HG02759 (cell line): ENCODE measurements at regions not wholly inside any gene's neighbourhood (a gene's known extent, or its start where the extent isn't known, plus 50 kb on each side); places are given as distances from the start of the nearest gene placed in this dataset.

Source experiments
- ATAC-seq: cut with Tn5 transposase; IDR thresholded peaks from one replicate; pipeline ENCODE4 v1.9.1; 2021; ENCODE audit warnings: mild to moderate bottlenecking, moderate library complexity; ENCODE audit not compliant: unreplicated experiment

DNA sequence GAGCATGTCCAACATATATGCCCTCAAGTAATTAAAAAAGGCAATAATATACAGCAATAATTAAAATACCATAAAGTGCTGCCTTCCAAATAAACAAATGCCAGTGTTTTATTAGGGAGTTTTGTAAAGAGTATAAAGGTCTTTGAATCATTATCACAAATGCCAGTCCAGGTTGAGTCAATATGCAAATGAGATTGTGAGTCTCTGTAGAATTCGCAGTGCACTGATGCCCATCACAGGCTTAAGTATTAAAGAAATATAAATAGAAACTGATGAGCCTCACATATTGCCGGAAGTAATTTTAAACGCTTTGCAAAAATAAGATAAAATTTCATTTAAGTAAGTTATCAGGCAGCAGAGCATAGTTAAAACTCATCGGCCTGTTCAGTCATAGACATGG, 205.0 kb upstream of the TECRL start:
- no peak for ATAC-seq

DNA sequence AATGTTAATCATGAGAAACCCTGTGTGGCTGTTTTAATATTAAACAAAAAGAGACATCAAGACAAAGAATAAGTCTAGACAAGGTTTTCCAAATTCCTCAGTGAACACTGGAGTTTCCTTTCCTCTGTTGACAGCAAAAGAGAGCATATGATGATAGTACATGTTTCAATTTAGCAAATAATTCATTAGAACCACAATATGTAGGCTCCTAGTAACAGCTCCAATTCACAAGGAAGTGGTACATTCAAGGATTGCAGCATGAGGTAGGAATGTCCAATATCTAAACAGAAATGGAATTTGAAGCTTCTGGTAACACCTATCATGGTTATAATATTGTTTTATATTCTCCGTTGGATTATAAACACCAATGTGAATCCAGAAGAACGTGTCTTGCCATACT, 203.8 kb upstream of the TECRL start:
- no peak for ATAC-seq

DNA sequence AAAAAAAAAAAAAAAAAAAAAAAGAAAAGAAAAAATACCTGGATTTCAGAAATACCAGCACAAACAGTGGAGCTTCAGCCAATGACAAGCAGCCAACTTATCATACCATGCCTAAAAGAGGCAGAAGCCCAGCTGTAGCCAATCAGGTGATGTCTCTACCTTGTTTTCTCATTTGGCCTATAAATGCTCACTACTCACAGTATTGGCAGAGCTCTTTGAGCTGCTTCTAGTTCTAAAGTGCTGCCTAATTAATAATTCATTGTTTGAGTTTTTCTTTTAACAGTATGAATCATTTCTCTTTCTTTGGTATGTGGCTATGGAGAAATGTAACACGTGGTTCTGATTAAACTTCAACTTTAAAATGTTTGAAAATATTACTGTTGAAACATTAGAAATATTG, 188.8 kb upstream of the TECRL start:
- ATAC-seq, result no peak

DNA sequence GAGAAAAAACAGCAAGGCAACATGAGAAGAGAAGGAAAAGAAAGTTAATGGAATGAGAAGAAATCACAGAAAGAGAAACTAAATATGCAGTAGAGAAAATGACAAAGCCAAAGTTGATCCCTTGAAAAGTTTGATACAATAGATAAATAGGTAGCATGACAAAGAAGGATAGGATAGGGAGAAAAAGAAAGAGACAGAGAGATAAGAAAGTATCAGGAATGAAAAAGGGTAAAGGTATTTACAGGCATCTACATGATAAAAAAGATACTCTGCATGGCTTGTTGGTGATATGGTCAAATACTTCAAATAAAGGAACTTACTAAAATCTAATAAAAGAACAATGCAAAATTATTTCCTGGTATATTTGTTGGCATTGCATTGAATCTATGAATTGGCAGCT, 185.5 kb upstream of the TECRL start:
- ATAC-seq, result no peak

DNA sequence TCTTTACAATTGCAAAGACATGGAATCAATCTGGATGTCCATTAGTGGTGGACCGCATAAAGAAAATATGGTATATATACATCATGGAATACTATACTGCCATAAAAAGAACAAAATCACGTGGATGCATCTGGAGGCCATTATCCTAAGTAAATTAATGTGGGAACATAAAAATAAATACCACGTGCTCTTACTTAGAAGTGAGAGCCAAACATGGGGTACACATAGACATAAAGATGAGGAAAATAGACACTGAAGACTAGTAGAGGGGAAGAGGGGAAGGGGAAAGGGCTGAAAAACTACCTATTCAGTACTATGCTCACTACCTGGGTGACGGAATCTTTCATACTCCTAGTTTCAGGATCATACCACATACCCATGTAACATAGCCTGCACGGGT, 179.3 kb upstream of the TECRL start:
- no peak for ATAC-seq

DNA sequence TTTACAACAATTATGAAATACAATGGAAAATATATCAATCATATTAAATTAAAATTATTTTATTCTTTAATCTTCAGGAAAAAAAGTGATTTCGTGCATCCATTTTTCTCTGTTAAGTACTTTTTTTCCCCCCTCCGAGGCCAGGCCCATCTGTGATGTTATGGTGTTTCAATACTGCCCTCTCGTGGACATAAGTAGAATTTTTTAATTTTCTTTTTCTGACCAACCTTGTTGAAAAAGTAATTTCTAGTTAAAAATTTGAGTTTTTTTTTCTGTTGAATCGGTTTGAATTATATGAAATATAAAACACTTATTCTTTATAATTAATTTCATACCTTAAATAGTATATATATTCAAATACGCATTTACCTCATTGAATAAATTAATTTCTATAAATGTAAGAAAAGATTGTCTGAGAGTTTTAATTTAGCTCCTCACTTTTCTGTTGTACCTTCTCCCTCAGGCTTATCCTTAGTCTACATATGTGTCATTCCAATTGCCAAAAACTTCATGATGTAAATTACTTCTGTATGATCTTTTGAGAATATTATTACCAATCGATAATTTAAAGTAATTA, 175.8 kb upstream of the TECRL start:
- peak; percentile 47 for ATAC-seq

DNA sequence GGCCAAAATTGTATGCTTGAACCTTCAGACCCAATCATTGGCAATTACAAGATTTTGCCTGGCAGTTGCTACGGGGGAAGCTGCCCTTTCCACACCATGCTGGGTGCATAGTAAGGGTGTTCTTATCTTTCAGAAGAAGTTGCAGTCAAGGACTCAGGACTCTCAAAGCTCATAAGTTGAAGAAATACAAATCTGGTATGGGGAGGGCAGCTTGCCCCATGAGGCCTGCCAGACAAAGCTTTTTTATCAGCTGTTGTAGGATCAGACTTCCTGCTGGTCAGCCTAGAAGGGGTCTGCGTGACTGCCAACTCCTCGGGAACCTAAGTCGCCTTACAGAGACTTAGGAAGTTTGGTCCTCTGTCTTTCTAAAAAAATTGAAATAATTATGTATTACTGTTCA, 174.9 kb upstream of the TECRL start:
- ATAC-seq, result no peak

DNA sequence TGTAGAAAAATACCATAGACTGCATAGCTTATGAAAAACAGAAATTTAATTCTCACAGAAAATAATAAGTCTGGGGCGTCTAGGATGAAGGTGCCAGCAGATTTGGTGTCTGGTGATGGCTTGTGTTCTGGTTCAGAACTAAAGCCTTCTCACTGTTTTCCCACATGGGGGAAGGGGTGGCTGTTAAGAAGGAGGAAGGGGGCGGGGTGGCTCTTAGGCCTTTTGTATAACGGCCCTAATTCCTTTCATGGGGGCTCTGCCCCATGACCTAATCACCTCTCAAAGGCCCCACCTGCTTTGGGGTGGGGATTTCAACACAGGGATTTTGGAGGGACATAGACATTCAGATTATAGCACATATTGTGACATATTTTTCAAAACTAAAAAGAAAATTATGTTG, 173.2 kb upstream of the TECRL start:
- no peak for ATAC-seq

DNA sequence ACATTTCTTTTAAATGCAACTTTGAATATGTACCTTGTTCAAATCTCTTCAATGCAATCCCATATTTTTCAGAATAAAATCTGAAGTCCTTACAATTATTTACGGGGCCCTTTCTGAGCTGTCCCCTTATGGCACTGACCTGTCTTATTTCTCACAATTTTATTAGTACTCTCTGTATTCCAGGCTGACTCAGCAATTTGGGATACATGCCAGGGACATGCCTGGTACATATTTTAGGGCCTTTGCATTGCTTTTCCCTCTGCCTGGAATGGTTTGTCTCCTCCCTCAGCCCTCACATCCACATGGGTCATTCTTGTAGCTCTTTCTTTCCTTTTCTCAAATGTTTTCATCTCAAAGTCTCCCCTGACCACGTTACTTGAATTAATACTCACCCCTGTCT, 172.2 kb upstream of the TECRL start:
- no peak for ATAC-seq

DNA sequence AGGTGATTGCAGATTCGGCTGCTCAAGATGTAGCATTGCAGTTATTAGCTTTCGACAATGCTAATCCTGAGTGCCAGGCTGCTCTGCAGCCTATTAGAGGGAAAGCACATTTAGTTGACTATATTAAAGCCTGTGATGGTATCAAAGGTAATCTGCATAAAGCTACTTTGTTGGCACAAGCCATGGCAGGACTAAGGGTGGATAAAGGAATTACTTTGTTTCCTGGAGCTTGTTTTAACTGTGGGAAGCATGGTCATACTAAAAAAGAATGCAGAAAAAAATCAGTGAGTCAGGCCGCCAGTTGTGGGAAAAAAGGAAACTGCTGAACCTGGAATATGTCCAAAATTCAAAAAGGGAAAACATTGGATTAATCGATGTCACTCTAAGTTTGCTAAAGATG, 154.9 kb upstream of the TECRL start:
- ATAC-seq, result no peak

DNA sequence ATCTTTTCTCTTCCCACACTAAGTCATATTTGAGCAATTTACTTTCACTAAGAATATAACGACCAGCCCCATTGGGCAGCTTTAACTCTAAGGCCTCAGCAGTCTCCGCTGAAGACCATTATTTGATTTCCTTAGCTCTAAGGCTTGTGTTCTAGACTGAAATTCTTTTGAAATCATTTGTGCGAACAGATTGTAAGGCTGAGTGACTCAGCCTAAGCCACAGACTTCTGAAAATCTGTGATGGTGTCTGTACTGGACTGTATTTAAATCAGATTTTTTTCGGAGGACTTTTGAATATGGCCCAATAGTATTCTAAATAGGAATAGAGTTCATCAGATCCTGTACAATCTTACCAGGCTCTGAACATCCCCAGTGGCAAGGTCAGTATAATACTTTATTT, 150.3 kb upstream of the TECRL start:
- no peak for ATAC-seq

DNA sequence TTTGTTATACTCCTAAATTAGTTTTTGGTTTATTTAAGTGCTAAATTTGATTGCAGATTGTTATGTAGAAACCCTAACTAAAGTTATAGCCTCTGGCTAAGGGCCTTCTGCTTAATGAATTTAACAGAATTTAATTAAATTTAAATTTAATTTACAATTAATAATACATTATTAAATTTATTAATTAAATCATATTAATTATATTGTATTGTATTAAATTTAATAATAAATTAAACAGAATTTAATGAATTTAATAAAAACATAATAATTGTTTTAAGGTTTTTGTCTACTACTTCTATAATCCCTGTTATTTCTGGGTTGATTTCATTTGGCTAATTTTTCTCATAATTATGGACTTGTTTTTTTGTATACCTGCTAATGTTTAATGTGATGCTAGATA, 141.9 kb upstream of the TECRL start:
- ATAC-seq, result no peak

DNA sequence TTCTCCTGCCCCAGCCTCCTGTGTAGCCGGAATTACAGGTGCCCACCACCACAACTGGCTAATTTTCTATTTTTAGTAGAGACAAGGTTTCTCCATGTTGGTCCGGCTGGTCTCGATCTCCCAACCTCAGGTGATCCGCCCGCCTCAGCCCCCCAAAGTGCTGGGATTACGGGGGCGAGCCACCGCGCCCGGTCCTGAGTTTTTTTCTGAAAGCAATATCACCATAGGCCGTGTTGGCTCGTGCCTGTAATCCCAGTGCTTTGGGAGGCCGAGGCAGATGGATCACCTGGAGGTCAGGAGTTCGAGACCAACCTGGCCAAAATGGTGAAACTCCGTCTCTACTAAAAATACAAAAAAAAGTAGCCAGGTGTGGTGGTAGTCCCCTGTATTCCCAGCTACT, 136.3 kb upstream of the TECRL start:
- ATAC-seq, result no peak

DNA sequence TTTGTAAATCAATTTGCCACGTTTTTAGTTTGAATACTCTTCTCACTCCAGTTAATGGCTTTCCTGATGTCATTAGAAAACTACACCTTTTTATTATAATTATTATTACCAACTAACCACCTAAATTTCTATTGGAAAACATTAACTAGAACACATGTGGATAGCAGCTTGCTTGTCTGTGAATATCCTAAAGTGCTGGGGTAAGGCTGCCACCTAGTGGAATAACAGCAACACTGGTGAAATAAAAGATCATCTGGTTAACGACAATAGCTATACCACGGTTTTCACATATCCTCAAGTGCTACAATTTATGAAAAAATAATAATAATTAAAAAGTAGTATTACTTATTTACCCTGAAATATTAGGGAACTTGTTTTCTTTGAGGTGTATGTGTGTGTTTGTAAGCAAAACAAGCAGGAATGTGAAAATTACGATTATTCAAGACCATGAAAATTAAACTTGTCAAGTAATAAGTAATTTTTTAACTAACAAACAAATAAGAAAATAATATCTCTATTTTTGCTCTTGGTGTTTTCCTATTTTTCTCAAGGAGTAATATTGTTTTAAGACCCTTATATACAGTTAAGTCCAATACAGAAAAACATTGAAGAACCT, 130.1 kb upstream of the TECRL start:
- peak; percentile 100 for ATAC-seq

DNA sequence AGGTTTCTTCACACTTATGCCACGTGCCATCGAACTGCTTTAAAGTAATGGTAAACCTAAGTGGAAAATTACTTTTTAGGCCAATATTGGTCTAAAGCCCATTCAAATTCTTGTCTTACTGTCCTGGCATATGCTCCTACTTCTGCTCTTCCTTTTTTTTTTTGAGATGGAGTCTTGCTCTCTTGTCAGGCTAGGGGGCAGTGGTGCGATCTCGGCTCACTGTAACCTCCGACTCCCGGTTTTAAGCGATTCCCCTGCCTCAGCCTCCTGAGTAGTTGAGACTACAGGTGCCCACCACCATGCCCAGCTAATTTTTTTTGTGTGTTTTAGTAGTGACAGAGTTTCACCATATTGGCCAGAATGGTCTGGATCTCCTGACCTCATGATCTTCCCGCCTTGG, 129.0 kb upstream of the TECRL start:
- no peak for ATAC-seq

DNA sequence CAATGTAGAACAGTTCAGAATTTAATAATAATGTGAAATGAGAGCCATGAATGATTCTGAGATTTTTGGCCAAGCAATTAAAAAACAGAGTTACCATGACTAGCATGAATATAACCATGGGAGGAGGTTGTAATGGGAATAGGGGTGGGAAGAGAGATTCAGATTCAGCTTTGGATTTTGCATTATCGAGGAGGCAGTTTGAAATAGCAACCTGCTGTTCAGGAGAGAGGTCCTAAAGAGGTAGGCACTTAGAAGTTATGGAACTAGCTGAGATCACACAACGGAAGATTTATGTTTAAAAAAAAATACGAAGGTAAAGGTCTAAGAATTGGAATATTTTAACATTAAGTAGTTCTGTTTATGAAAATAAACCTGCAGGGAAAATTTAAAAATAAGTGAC, 124.4 kb upstream of the TECRL start:
- ATAC-seq, result no peak

DNA sequence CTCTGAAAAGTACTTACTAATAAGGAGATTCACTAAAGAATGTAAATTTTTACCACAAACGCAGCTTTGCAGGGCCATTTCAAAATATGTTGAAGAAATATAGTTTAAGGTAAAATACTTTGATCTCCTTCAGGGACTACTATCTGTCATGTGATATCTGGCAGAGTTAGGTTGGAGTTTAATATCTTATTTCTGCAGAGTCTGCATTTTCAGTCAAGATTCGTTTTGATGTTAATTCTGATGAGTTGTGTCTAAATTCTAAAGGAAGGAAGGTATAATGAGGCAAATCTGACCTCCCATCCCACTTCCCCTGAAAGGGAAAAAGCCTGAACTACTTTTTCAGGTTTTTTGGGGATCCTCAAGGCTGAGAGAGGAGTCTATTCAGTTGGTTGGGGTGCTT, 123.9 kb upstream of the TECRL start:
- ATAC-seq, result no peak

DNA sequence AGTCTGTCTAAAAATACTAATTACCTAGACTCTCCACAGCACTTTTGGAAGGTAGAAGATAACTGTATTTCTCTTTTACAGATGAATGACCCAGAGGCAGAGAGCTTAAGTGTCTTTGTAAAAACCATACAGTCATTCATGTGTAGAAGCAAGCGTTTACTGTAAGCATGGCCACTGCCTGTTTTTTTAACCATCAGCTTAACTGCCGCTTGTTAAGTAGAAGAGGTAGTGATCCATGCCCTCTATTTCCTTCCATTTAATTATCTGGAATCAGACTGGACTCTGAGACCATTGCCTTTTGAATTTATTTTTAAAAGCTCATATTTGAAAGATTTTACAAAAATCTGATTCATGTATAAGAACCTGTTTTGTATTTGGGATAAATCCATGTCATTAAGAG, 111.2 kb upstream of the TECRL start:
- no peak for ATAC-seq

DNA sequence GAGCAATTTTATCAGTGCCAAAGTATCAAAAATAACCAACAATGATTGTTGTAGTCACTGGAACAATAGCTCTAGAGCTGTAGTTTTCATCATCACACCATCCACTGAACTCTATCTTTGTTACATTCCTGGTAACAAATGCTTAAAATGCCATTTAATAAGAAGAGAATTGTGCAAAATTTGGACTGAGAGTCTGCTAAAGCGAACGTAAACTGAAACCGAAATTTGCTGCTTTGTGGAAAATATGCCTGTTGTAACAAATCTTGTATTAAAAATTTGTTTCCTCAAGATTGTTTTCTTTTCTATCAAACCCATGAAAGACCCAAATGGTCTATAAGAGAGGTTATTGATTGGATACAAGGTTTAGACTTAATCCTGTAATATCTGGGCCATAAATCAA, 109.3 kb upstream of the TECRL start:
- no peak for ATAC-seq

DNA sequence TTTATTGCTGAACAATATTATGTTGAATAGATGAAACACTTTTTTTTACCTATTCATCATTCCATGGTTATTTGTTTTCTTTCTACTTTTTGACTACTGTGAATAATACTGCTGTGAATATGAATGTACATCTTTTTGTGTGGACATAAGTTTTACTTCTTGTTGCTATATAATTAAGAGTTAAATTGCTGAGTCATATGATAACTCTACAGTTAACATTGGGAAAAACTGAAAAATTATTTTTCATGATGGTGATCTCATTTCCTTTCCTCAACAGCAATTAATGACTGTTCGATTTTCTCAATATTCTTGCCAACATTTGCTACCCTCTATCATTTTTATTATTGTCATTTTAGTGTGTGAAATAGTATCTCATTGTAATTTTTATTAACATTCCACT, 106.9 kb upstream of the TECRL start:
- no peak for ATAC-seq

DNA sequence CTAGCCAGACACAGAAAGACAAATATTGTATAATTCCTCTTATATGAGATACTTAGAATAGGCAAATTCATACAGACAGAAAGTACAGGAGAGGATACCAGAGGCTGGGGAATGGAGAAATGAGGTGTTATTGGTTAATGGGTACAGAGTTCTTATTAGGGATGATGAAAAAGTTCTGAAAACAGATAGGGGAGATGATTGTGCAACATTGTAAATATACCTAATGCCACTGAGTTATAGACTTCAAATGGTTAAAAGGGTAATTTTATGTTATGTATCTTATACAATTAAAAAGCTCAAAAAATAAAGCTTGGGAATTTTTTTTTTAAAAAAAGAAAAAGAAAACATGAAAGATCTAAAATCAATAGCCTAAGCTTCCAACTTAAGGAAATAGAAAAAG, 98.8 kb upstream of the TECRL start:
- ATAC-seq, result no peak

DNA sequence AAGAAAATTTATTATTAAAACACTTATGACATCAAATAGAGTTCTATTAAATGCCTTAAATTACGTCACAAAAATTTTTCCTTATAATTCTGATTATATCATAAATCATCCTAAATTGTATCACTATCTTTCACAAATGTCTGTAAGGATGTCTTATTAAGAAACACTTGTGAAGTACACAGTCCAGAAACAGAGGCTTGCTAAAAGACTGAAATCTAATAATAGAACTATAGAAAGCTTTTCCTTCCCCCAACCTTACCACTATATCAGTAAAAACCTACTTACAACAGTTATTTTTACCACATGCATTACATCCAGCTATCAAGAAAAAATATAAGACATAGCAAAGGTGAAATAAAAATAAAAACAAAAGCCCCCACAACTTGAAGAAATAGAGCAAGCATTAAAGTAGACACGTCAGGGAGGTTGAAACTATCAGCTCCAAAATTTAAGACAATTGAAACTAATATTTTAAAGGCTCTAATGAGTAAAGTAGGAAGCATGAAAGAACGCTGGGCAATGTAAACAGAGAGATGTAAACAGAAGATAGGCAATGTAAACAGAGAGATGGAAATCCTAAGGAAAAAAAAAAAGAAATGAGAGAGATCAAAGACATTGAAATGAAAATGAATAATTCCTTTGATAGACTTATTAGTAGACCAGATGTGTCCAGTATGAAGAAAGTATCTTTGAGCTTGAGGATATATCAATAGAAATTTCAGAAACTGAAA, 94.9 kb upstream of the TECRL start:
- ATAC-seq, result no peak

DNA sequence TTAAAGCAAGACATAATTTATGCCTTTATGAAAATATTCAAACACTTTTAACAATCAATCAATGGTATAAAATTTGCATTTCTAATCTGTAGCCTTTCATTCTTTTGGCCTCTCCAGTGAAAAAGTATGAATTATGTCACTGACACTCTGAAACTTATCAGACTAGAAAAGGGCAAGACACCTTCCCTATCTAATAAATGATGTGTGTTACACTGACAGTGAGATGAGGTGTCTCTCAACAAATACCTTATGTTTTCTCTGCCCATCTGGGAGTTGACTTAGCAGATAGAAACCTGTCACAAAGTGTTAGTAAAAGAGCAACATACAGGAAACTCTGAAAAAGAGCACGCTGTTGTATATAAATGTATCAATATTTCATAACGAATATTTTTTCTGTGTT, 94.2 kb upstream of the TECRL start:
- ATAC-seq, result no peak
